Non-pigmented ciliary epithelial cell (primary cell): ENCODE measurements at regions not wholly inside any gene's neighbourhood (a gene's known extent, or its start where the extent isn't known, plus 50 kb on each side); places are given as distances from the start of the nearest gene placed in this dataset.

Source experiments
- DNase-seq: peaks from one replicate; pipeline ENCODE4 v3.0.0-alpha.2; 2010; ENCODE audit warnings: low read depth

GRCh38 chr2:118186858-118187254 is 98.6 kb downstream of the INSIG2 start:
- DNase-seq: no peak

DNA sequence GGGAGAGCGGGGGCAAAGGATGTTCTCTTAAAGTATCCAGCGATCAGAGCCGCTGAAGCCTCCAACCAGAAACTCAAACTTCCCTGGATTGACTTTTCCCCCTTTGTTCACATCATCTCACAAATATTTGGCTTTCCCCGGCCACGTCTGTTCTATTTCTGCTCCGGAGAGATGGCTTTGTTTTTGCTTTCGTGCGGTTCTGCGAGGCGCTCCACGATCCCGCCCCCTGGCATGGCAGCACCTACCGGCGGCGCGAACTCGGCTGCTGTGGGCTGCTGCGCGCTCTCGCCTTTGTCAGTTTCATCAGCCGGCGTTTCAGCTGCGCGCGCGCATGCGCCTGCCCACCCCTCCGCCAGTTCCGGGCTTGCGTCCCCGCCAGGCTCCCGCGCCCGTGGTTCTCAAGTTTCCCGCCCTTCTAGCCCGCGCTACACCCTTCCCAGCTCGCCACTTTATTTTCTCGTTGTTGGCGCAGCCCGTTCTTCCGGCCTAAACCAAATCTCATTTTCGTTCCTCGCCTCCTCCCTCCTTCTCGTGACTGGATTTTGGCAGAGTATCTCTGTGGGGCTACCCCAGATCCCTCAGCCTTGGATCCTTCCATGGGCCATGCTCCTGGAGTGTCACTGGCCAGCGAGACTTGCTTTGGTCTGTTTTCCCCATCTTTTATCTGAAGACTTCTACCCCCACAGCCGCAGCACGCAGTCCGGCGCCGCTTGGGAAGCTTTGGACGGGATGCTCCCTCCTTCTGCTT is 98.0 kb downstream of the INSIG2 start:
- peak; percentile 34 for DNase-seq

GRCh38 chr2:118185210-118186109 is 97.2 kb downstream of the INSIG2 start:
- no peak for DNase-seq

DNA sequence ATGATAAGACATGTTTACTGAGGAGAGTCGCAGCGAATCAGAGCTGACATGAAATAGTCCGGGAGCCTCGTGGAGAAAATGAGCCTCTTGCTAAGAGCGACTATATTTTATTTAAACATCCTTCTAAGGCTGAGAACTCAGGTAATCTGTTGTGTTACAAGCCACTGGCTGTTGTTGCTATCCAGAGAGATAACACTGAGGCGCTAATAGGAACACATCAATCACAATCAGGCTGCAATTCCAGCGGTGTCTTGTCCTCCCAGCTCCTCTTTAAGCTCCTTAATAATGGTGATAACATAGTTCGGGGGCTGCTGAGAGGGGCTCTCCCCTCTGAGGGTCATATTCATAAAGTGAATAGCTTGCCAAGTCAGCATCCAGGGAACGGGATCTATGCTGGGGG is 95.1 kb downstream of the INSIG2 start:
- no peak for DNase-seq

DNA sequence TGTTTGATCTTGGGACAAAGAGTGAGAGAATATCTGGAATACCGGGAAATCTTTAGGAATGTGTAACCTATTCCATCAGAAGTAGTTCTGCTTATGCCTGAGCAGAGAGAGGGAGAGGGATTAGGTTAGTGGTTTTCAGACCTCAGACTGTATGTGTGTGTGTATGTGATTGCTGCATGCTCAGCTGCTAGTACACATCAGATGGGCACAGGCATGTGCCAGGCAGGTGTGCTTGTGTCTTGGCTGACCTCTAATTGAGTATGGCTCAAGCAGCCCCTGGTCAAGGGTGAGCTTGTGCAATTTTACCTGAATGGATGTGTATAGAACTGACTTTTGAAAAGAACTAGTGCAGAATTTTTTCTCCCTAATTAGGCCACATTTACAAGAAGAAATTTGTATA is 91.2 kb downstream of the INSIG2 start:
- no peak for DNase-seq

- DNase-seq: no peak
These were observed 89.6 kb downstream of the INSIG2 start for GRCh38 chr2:118177884-118178283.

- no peak for DNase-seq
These were observed 89.0 kb downstream of the INSIG2 start for GRCh38 chr2:118177318-118177717.

GRCh38 chr2:118176601-118177000 is 88.3 kb downstream of the INSIG2 start:
- DNase-seq: no peak

DNA sequence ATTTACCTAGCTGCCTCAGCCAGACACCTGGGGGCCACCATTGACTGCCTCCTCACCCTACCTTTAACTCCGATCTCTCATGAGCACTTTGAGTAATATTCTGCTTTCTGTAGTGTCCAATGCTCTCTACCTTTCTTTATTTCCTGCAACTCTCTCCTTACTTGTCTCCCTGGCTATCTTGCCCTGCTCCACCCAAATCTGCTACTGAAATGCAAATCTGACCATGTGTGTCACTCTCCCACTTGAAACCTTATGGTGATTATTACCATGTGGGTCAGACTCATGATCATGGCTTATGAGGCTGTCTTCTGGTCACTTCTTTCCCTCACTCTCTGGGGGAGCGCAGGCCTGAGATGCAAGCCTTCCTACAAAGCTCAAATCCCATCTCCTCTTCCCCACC is 83.3 kb downstream of the INSIG2 start:
- no peak for DNase-seq

DNA sequence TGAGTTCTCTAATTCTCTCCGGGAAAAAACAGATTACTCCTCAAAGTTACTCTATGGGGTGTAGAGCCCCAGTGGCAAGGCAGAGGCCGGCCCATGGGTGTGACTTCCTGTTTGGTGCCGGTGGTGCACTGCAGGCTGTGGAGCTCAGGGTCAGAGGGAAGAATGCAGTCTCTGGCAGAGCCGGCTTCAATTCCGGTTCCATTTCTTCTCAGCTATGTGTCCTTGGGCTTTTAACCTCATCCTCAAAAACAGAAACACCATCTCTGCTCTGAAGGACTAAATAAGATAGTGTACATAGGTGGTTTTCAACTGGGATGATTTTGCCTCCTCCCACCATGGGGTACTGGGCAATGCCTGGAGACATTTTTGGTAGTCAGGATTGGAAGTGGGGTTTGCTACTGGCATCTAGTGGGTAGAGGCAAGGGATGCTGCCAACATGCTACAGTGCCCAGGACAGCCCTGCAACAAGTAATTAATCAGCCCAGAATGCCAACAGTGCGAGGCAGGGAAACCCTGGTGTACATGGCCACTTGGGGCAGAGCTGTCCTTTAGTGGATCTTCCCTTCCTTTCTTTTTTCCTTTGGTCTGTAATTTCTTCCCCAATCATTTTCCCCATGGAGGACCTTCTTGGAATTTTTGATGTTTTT is 81.2 kb downstream of the INSIG2 start:
- no peak for DNase-seq

GRCh38 chr2:118168615-118169014 is 80.3 kb downstream of the INSIG2 start:
- DNase-seq: no peak

DNA sequence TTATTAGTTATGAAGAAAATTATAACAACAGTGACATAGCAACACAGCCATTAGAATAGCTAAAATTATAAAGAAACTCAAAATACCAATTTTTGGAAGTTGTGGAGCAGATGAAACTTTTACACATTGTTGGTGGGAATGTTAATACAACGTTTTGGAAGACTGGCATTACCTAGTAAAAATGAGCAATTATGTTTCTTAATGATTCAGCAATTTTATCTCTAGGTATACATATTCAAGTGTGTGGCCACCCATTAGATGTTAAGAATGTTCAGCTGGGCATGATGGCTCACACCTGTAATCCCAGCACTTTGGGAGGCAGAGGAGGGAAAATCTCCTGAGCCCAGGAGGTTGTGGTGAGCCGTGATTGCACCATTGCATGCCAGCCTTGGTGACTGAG is 78.8 kb downstream of the INSIG2 start:
- no peak for DNase-seq

GRCh38 chr2:118166242-118166641 is 78.0 kb downstream of the INSIG2 start:
- no peak for DNase-seq

- DNase-seq: no peak
These were observed 77.3 kb downstream of the INSIG2 start for GRCh38 chr2:118165595-118165994.
